ENCODE measurements at regions not wholly inside any gene's neighbourhood (a gene's known extent, or its start where the extent isn't known, plus 50 kb on each side); places are given as distances from the start of the nearest gene placed in this dataset.

- TF ChIP-seq EZH2 (IDR thresholded peaks at IDR 0.05; ENCODE audit: borderline replicate concordance, low read length) (no peak), CTCF (IDR thresholded peaks at IDR 0.05; ENCODE audit: low read length) (no peak)
These were observed 61.7 kb upstream of the DTNA start for GRCh38 chr18:34648269-34648985.
